HG03520 (cell line): ENCODE measurements at regions not wholly inside any gene's neighbourhood (a gene's known extent, or its start where the extent isn't known, plus 50 kb on each side); places are given as distances from the start of the nearest gene placed in this dataset.

Experiments used
- ATAC-seq: cut with Tn5 transposase; IDR thresholded peaks from one replicate; pipeline ENCODE4 v1.9.1; 2021; ENCODE audit warnings: mild to moderate bottlenecking, moderate library complexity; ENCODE audit not compliant: unreplicated experiment

DNA sequence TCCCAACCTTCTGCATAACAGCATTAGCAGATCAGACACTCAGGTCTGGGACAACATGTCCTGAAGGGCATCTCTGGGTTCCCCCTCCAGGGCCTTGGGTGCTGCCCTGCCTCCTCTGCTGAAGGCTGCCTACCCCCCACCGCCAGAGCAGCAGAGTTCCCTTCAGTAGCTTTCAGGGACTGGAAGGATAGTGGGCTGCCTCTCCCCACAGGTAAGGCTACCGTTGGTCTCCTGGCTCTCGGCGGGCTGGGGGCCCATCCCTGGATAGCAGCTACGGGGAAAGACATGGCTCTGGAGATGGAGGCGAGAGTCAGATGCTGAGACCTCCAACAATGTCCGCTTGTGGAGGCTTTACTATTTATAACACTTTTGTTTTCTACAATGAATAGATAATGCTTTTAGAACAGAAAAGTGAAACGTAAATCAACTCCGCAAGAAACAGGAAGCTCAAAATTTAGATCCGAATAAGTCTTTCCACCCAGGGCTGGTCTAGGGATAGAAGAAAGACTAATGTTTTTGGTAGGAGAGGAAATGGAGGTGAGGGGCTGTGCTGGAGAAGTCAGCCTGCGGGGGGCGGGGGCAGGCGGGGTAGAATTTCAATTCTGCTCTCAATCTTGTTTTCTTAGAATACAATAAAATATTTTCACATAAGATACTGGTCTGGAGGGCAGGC is 58.4 kb downstream of the ARL4C start:
- ATAC-seq = no peak

DNA sequence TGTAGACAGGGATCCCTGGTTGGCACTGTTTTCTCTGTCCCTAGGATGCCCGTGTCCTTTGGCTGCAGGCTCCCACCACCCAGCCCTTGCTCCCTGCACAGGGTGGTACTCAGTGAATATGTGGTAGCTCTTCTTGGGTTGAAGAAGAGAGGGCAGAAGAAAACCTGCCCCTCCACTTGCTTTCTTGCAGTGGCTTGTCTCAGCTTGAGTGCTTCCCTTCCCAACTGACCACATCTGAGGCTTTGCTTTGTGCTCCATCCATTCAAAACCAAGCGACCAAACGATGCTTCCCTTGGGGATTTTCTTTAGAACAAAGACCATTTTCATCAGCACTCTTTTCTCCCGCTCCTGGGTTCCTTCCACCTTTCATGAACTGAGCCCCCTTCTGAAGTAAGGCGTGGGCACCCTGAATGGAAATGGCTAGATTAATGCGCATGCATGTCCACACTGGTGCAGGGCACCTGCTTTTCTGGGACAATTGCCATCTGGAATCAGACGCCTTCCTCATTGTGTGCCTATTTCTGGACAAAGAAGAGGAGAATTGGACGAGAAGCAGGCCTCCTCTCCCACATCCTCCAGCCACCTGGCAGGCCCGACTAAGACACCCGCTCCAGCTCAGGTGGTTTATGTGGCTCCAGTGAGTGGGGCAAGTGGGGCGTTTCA is 59.1 kb downstream of the ARL4C start:
- no peak for ATAC-seq

DNA sequence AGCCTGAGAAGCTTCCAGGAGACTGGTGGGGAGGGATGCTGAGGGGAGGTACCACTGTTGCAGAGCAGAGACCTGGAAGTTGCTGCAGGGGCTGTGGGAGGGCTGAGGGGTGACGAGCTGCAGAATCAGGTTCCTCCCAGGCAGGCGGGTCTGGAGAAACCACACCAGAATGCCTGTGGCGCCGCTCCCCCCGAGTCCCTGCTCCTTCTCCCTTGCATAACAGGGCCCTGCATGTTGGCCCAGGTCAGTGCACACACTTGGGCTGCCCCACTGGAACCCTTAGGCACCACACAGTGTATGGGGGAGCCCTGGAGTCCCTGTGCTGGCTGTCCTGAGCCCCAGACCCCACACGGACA is 60.4 kb downstream of the ARL4C start:
- no peak for ATAC-seq

- ATAC-seq = no peak
These were observed 60.9 kb downstream of the ARL4C start for GRCh38 chr2:234435836-234436481.

DNA sequence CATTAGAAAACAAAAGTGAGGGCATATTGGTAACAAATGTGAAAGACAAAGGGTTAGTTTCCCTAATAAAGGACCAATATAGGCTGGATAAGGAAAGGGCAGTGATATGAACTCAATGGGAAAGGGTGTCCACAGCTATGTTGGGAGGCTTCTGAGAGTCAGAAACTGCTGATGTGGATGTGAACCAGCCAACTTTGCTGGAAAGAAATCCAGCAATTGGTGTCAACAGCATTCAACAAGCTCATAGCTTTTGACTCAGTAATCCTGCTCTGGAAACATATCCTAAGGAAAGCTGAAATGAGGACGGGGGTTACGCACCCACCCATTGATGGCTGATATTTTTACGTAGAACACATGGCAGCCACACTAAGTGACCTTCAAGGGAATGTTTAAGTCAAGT is 63.7 kb downstream of the ARL4C start:
- no peak for ATAC-seq

DNA sequence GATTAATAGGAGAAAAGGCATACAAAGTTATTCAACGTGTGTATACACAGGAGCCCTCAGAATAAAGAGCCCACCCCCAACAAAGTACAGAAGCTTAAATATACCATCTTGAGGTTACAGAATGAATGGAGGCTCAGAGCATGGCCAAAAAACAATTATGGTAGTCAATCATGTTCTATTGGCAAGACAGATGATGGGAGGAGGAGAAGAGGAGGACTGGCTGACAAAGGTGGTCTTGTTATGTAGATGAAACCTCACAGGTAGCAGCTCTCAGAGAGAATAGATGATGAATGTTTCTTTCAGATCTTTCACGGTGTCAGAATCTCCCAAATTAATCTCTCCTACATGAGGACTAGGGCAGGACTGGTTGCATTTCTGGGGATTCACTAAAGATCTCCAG is 66.0 kb downstream of the ARL4C start:
- no peak for ATAC-seq

DNA sequence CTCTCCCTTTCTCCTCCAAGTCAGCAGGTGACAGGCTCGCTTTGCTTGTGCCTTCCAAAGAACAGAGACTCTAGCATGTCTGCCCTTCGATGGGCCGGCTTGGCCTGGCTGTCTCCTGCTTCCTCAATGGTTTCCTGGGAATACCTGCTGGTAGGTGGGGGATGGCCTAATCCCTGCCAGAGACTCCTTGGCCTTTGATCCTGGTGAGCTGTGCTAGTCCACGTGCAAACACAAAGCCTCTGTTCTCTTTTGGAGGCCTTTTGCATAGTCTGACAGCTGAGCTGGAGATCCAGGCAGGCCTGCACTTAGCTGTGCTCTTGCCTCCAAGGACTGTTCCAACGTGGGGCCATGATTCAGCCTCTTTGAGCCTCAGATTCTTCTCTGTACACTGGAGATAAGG is 67.6 kb downstream of the ARL4C start:
- no peak for ATAC-seq

GRCh38 chr2:234427081-234428061 is 69.5 kb downstream of the ARL4C start:
- ATAC-seq = no peak

GRCh38 chr2:234426616-234427015 is 70.3 kb downstream of the ARL4C start:
- ATAC-seq = no peak

DNA sequence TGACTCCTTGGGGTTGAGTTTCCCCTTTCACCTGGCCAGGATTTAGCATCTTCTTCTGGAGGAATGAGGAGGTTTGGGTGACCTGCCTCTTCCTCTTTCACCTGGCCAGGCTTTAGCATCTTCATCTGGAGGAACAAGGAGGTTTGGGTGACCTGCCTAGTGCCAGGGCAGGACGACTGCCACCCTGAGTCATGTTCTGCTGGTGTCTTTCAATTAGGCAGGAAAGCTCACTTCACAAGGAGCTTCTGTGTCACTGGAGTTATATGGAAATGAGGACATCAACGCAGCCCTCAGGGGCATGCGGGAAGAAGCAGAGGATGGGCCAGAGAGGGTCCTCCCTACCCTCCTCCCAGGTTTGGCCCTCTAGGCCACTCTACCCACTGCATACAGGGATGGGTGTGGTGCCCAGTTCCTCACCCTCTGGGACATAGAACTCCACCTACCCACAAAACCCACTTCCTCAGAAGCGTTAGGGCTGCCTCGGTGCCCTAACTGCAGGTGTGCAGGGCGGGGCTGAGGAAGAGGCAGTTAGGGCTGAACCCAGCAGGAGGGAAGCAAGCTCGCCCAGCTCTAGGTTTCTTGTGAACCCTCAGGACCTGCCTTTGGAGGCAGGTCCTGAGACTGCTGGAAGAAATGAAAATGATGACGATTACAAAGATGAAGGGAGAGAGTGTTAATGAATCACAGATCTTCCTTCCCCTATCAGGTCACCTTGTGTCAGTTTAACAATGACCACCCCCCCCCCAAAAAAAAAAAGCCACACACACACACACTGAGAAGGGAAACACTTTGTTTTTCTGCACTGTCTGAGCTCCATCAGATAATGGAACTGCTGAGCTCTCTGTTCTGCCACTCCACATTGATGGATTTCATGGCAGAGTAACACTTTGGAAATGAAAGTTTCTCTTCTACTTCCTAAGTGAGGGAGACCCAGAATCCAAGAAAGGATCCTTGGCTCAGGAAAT is 71.0 kb downstream of the ARL4C start:
- no peak for ATAC-seq

- ATAC-seq = no peak
These were observed 73.0 kb downstream of the ARL4C start for GRCh38 chr2:234423884-234424283.

DNA sequence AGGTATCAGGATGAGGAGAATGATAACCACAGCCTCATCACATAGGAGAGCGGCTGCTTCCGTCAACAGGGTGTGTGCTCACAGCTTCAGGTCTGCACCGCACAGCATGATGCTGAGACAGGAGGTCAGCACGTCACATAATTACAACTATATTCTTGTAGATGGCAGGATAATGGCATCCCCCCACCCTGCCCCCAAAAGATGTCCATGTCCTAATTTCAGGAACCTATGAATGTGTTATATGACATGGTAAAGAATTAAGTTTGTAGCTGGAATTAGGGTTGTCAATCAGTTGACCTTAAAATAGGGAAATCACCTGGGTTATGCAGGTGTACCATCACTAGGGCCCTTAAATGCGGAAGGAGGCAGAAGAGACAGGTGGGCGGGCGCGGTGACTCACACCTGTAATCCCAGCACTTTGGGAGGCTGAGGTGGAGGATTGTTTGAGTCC is 73.9 kb downstream of the ARL4C start:
- no peak for ATAC-seq

- no peak for ATAC-seq
These were observed 74.6 kb downstream of the ARL4C start for GRCh38 chr2:234422273-234422732.

DNA sequence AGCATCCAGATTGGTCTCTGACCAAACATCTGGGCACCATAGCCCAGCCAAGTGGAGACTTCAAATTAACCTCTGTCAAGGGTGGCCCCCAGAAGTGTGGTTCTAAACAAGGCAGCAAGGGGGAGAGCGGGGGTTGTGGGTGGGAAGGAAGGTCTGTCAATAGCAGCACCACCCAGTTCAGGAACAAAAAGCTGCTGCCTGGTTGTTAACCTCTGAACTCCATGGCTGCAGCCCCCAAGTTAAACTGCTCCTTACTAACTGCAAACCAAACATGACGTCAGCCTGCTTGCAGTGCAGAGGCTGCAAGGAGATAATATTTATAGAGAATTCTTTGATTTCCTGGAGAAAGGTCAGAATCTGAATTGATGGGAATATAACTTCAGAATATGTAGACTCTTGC is 76.5 kb downstream of the ARL4C start:
- no peak for ATAC-seq

DNA sequence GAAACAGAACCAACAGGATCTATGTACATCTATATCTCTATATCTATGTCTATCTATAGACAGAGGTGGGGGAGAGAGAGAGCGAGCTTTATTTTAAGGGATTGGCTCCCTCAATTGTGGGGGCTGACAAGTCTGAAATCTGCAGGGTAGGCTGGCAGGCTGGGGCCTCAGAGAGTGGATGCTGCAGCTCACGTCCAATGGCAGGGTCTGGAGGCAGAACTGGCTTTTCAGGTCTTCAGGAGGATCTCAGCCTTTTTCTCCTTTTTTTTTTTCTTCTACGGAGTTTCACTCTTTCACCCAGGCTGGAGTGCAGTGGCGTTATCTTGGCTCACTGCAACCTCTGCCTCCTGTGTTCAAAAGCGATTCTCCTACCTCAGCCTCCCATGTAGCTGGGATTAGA is 77.2 kb downstream of the ARL4C start:
- no peak for ATAC-seq

DNA sequence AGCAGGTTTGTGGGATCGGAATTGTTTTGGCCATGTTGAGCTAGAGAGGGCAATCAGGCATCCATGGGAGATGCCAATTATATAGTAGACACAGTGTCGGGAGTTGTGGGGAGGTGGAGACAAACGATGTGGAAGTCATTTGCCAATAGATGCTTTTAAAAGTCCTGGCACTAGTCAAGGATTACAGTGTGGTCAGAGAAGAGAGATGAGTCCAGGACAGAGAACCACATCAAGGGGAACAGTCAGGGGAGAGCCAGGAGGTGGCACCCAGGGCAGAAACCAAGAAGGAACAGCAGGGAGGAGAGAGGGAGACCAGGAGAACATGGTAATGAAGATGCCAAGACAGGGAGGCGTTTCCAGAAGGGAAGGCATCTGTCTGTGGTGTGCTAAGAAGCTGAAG is 81.2 kb downstream of the ARL4C start:
- no peak for ATAC-seq

DNA sequence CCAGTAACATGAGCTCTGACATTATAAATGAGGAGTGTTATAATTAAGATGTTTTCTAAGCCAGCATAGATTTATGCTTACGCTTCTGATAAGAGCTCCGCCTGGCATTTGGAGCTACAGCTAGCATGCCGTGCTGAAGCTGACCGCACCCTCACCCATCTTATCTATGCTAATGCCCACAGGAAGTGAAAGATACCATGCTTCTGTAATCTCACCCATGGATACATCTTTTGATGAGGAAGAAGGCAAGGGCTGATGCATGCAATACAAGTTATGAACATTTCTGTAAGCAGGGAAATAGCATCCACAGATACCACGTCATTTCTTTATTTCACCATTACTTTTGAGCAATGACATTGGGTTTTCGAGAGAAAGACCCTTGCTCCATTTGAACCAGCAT is 82.3 kb downstream of the ARL4C start:
- ATAC-seq = no peak

- no peak for ATAC-seq
These were observed 84.2 kb downstream of the ARL4C start for GRCh38 chr2:234412726-234413125.

- ATAC-seq = peak; percentile 81
These were observed 85.1 kb downstream of the ARL4C start for GRCh38 chr2:234411793-234412192.

DNA sequence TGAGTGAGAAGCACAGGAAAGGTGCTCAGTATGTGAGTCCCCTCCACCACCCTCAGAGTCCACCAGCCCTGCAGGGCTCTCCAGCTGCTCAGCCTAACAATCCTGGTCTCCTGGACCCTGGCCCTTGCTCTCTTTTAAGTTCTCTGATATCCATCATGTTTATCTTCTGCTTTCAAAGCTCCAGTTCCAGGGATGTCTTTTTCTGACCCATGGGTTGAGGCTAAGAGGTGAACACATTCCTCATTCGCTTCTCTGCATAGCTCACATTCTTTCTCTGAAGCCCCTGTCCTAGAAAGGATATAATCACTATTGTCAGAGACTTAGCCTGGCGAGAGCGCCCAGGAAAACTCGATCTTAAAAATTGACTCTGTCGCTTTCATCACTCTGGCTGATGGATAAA is 86.4 kb downstream of the ARL4C start:
- ATAC-seq = no peak
